ENCODE measurements at regions not wholly inside any gene's neighbourhood (a gene's known extent, or its start where the extent isn't known, plus 50 kb on each side); places are given as distances from the start of the nearest gene placed in this dataset.

- TF ChIP-seq CTCF (IDR thresholded peaks at IDR 0.05; ENCODE audit: low read depth, low read length) = no peak
- no peak for DNase-seq (ENCODE audit: extremely low read depth, low read depth)
These were observed 355.9 kb downstream of the EIPR1 start for GRCh38 chr2:3021720-3022119.

- DNase-seq (ENCODE audit: extremely low read depth, low read depth) = no peak
- no peak for TF ChIP-seq CTCF (IDR thresholded peaks at IDR 0.05; ENCODE audit: low read depth, low read length)
These were observed 367.6 kb downstream of the EIPR1 start for GRCh38 chr2:3010001-3010400.

GRCh38 chr2:3009483-3009882 lies 368.1 kb downstream of the EIPR1 start:
- DNase-seq (ENCODE audit: extremely low read depth, low read depth) = no peak

GRCh38 chr2:3009005-3009404 lies 368.6 kb downstream of the EIPR1 start:
- TF ChIP-seq CTCF (IDR thresholded peaks at IDR 0.05; ENCODE audit: low read depth, low read length) = no peak
- DNase-seq (ENCODE audit: extremely low read depth, low read depth) = no peak

More at GRCh38 chr2:3009483-3009882, 368.1 kb downstream of the EIPR1 start:
- TF ChIP-seq CTCF (IDR thresholded peaks at IDR 0.05; ENCODE audit: low read depth, low read length) = no peak

GRCh38 chr2:3008561-3008960 lies 369.1 kb downstream of the EIPR1 start:
- no peak for TF ChIP-seq CTCF (IDR thresholded peaks at IDR 0.05; ENCODE audit: low read depth, low read length)
- no peak for DNase-seq (ENCODE audit: extremely low read depth, low read depth)

GRCh38 chr2:3007135-3007534 lies 370.5 kb downstream of the EIPR1 start:
- DNase-seq (ENCODE audit: extremely low read depth, low read depth) = no peak
- TF ChIP-seq CTCF (IDR thresholded peaks at IDR 0.05; ENCODE audit: low read depth, low read length) = no peak

GRCh38 chr2:3005859-3006501 lies 371.6 kb downstream of the EIPR1 start:
- DNase-seq (ENCODE audit: extremely low read depth, low read depth) = no peak
- no peak for TF ChIP-seq CTCF (IDR thresholded peaks at IDR 0.05; ENCODE audit: low read depth, low read length)

Measured in AG09319 (cell line).